ENCODE measurements at regions not wholly inside any gene's neighbourhood (a gene's known extent, or its start where the extent isn't known, plus 50 kb on each side); places are given as distances from the start of the nearest gene placed in this dataset.

- CTCF ChIA-PET: no interaction called here
Measured at GRCh38 chr3:34439796-34440195, 641.4 kb downstream of the PDCD6IP start.

GRCh38 chr3:34444137-34444536 is 645.7 kb downstream of the PDCD6IP start:
- DNase-seq: no peak
- H3K9me3 ChIP-seq (ENCODE audit: control extremely low read depth in 1 of 5, control insufficient read depth in 4 of 5, insufficient read depth in 2 of 5, low read depth in 1 of 5, low read length in 4 of 5): peaks cover 0 to 19% (median 3%) of the 10 kb centered on the region in 5 experiments
- no peaks in the 10 kb centered on the region for H3K36me3 ChIP-seq (ENCODE audit: control insufficient read depth in 4 of 4, insufficient read depth in 4 of 4, low read length in 3 of 4)
- no peak overlapping the region for H3K27ac ChIP-seq (ENCODE audit: insufficient read depth in 1 of 2, low read depth in 1 of 2, low read length in 2 of 2, poor library complexity in 1 of 2, severe bottlenecking in 2 of 2)
- CTCF ChIA-PET: interaction anchor here (0.6 kb wide), 1 partner anchor 13 kb away, joined by 3 read pairs; no protein-coding TSS in a partner anchor
- POLR2A ChIA-PET: no interaction called here
- no peaks in the 10 kb centered on the region for H3K27me3 ChIP-seq (replicated peaks in 2 of 5; ENCODE audit: control insufficient read depth in 4 of 5, insufficient read depth in 5 of 5, low read length in 4 of 5)
- no peak overlapping the region for H3K4me3 ChIP-seq (ENCODE audit: control insufficient read depth in 1 of 7, extremely low read depth in 1 of 7, insufficient read depth in 4 of 7, low read depth in 2 of 7, low read length in 6 of 7)
- no peaks in the 10 kb centered on the region for H3K4me1 ChIP-seq (ENCODE audit: control extremely low read depth in 1 of 4, control insufficient read depth in 4 of 4, insufficient read depth in 4 of 4, low read length in 3 of 4)

More at GRCh38 chr3:34439796-34440195, 641.4 kb downstream of the PDCD6IP start:
- Histone ChIP-seq H3K9me3 (ENCODE audit: control extremely low read depth in 1 of 5, control insufficient read depth in 4 of 5, insufficient read depth in 2 of 5, low read depth in 1 of 5, low read length in 4 of 5) (peaks cover 0 to 13% (median 3%) of the 10 kb centered on the region in 5 experiments), H3K4me3 (ENCODE audit: control insufficient read depth in 1 of 7, extremely low read depth in 1 of 7, insufficient read depth in 4 of 7, low read depth in 2 of 7, low read length in 6 of 7) (no peak overlapping the region), H3K27ac (ENCODE audit: insufficient read depth in 1 of 2, low read depth in 1 of 2, low read length in 2 of 2, poor library complexity in 1 of 2, severe bottlenecking in 2 of 2) (no peak overlapping the region), H3K27me3 (replicated peaks in 2 of 5; ENCODE audit: control insufficient read depth in 4 of 5, insufficient read depth in 5 of 5, low read length in 4 of 5) (no peaks in the 10 kb centered on the region), H3K36me3 (ENCODE audit: control insufficient read depth in 4 of 4, insufficient read depth in 4 of 4, low read length in 3 of 4) (no peaks in the 10 kb centered on the region), H3K4me1 (ENCODE audit: control extremely low read depth in 1 of 4, control insufficient read depth in 4 of 4, insufficient read depth in 4 of 4, low read length in 3 of 4) (no peaks in the 10 kb centered on the region)
- no peak for DNase-seq
- POLR2A ChIA-PET: no interaction called here
- WGBS (ENCODE audit: insufficient coverage): 90% methylated on average over 2 of the region's 2 CpGs

GRCh38 chr3:34449305-34449704 is 650.9 kb downstream of the PDCD6IP start:
- H3K4me1 ChIP-seq (ENCODE audit: control extremely low read depth in 1 of 4, control insufficient read depth in 4 of 4, insufficient read depth in 4 of 4, low read length in 3 of 4): no peaks in the 10 kb centered on the region
- 83% methylated on average over 2 of the region's 3 CpGs for WGBS (ENCODE audit: insufficient coverage)
- H3K27ac ChIP-seq (ENCODE audit: insufficient read depth in 1 of 2, low read depth in 1 of 2, low read length in 2 of 2, poor library complexity in 1 of 2, severe bottlenecking in 2 of 2): no peak overlapping the region
- H3K36me3 ChIP-seq (ENCODE audit: control insufficient read depth in 4 of 4, insufficient read depth in 4 of 4, low read length in 3 of 4): no peaks in the 10 kb centered on the region
- CTCF ChIA-PET: no interaction called here
- H3K9me3 ChIP-seq (ENCODE audit: control extremely low read depth in 1 of 5, control insufficient read depth in 4 of 5, insufficient read depth in 2 of 5, low read depth in 1 of 5, low read length in 4 of 5): peaks cover 0 to 7% (median 0%) of the 10 kb centered on the region in 5 experiments
- peak in 1 of 3 donors; percentile 3 for DNase-seq
- H3K4me3 ChIP-seq (ENCODE audit: control insufficient read depth in 1 of 7, extremely low read depth in 1 of 7, insufficient read depth in 4 of 7, low read depth in 2 of 7, low read length in 6 of 7): no peak overlapping the region
- POLR2A ChIA-PET: no interaction called here
- no peaks in the 10 kb centered on the region for H3K27me3 ChIP-seq (replicated peaks in 2 of 5; ENCODE audit: control insufficient read depth in 4 of 5, insufficient read depth in 5 of 5, low read length in 4 of 5)

GRCh38 chr3:34463414-34463813 is 665.0 kb downstream of the PDCD6IP start:
- DNase-seq: no peak
- CTCF ChIA-PET: no interaction called here

GRCh38 chr3:34464646-34465045 is 666.2 kb downstream of the PDCD6IP start:
- ChIA-PET CTCF (no interaction called here), POLR2A (no interaction called here)
- H3K36me3 ChIP-seq (ENCODE audit: control insufficient read depth in 4 of 4, insufficient read depth in 4 of 4, low read length in 3 of 4): no peaks in the 10 kb centered on the region
- no peaks in the 10 kb centered on the region for H3K4me1 ChIP-seq (ENCODE audit: control extremely low read depth in 1 of 4, control insufficient read depth in 4 of 4, insufficient read depth in 4 of 4, low read length in 3 of 4)
- H3K4me3 ChIP-seq (ENCODE audit: control insufficient read depth in 1 of 7, extremely low read depth in 1 of 7, insufficient read depth in 4 of 7, low read depth in 2 of 7, low read length in 6 of 7): no peak overlapping the region
- H3K27me3 ChIP-seq (replicated peaks in 2 of 5; ENCODE audit: control insufficient read depth in 4 of 5, insufficient read depth in 5 of 5, low read length in 4 of 5): no peaks in the 10 kb centered on the region
- peaks cover 0 to 15% (median 6%) of the 10 kb centered on the region in 5 experiments for H3K9me3 ChIP-seq (ENCODE audit: control extremely low read depth in 1 of 5, control insufficient read depth in 4 of 5, insufficient read depth in 2 of 5, low read depth in 1 of 5, low read length in 4 of 5)
- 100% methylated on average over 1 of the region's 4 CpGs for WGBS (ENCODE audit: insufficient coverage)
- DNase-seq: no peak
- no peak overlapping the region for H3K27ac ChIP-seq (ENCODE audit: insufficient read depth in 1 of 2, low read depth in 1 of 2, low read length in 2 of 2, poor library complexity in 1 of 2, severe bottlenecking in 2 of 2)

More at GRCh38 chr3:34463414-34463813, 665.0 kb downstream of the PDCD6IP start:
- Histone ChIP-seq H3K27me3 (replicated peaks in 2 of 5; ENCODE audit: control insufficient read depth in 4 of 5, insufficient read depth in 5 of 5, low read length in 4 of 5) (no peaks in the 10 kb centered on the region), H3K4me3 (ENCODE audit: control insufficient read depth in 1 of 7, extremely low read depth in 1 of 7, insufficient read depth in 4 of 7, low read depth in 2 of 7, low read length in 6 of 7) (no peak overlapping the region), H3K4me1 (ENCODE audit: control extremely low read depth in 1 of 4, control insufficient read depth in 4 of 4, insufficient read depth in 4 of 4, low read length in 3 of 4) (no peaks in the 10 kb centered on the region), H3K27ac (ENCODE audit: insufficient read depth in 1 of 2, low read depth in 1 of 2, low read length in 2 of 2, poor library complexity in 1 of 2, severe bottlenecking in 2 of 2) (no peak overlapping the region), H3K36me3 (ENCODE audit: control insufficient read depth in 4 of 4, insufficient read depth in 4 of 4, low read length in 3 of 4) (no peaks in the 10 kb centered on the region), H3K9me3 (ENCODE audit: control extremely low read depth in 1 of 5, control insufficient read depth in 4 of 5, insufficient read depth in 2 of 5, low read depth in 1 of 5, low read length in 4 of 5) (peaks cover 5 to 21% (median 6%) of the 10 kb centered on the region in 5 experiments)
- 100% methylated on average over 1 of the region's 1 CpG for WGBS (ENCODE audit: insufficient coverage)
- POLR2A ChIA-PET: no interaction called here

- no peaks in the 10 kb centered on the region for H3K36me3 ChIP-seq (ENCODE audit: control insufficient read depth in 4 of 4, insufficient read depth in 4 of 4, low read length in 3 of 4)
- H3K4me1 ChIP-seq (ENCODE audit: control extremely low read depth in 1 of 4, control insufficient read depth in 4 of 4, insufficient read depth in 4 of 4, low read length in 3 of 4): no peaks in the 10 kb centered on the region
- WGBS (ENCODE audit: insufficient coverage): 91% methylated on average over 3 of the region's 3 CpGs
- no peak overlapping the region for H3K4me3 ChIP-seq (ENCODE audit: control insufficient read depth in 1 of 7, extremely low read depth in 1 of 7, insufficient read depth in 4 of 7, low read depth in 2 of 7, low read length in 6 of 7)
- ChIA-PET CTCF (no interaction called here), POLR2A (interaction anchor here (0.7 kb wide), 1 partner anchor 175 kb away, joined by 3 read pairs; no protein-coding TSS in a partner anchor)
- H3K27ac ChIP-seq (ENCODE audit: insufficient read depth in 1 of 2, low read depth in 1 of 2, low read length in 2 of 2, poor library complexity in 1 of 2, severe bottlenecking in 2 of 2): no peak overlapping the region
- H3K9me3 ChIP-seq (ENCODE audit: control extremely low read depth in 1 of 5, control insufficient read depth in 4 of 5, insufficient read depth in 2 of 5, low read depth in 1 of 5, low read length in 4 of 5): peaks cover 0 to 2% (median 0%) of the 10 kb centered on the region in 5 experiments
- no peak for DNase-seq
- H3K27me3 ChIP-seq (replicated peaks in 2 of 5; ENCODE audit: control insufficient read depth in 4 of 5, insufficient read depth in 5 of 5, low read length in 4 of 5): no peaks in the 10 kb centered on the region
Measured at GRCh38 chr3:34475851-34476250, 677.4 kb downstream of the PDCD6IP start.

- peak; percentile 3 to 64 (median 37) for DNase-seq
- peak overlapping the region in 2 of 7 experiments; percentile 44 to 62 for H3K4me3 ChIP-seq (ENCODE audit: control insufficient read depth in 1 of 7, extremely low read depth in 1 of 7, insufficient read depth in 4 of 7, low read depth in 2 of 7, low read length in 6 of 7)
- H3K27ac ChIP-seq (ENCODE audit: insufficient read depth in 1 of 2, low read depth in 1 of 2, low read length in 2 of 2, poor library complexity in 1 of 2, severe bottlenecking in 2 of 2): no peak overlapping the region
- CTCF ChIA-PET: no interaction called here
- H3K36me3 ChIP-seq (ENCODE audit: control insufficient read depth in 4 of 4, insufficient read depth in 4 of 4, low read length in 3 of 4): no peaks in the 10 kb centered on the region
- no peaks in the 10 kb centered on the region for H3K27me3 ChIP-seq (replicated peaks in 2 of 5; ENCODE audit: control insufficient read depth in 4 of 5, insufficient read depth in 5 of 5, low read length in 4 of 5)
- POLR2A ChIA-PET: no interaction called here
- peaks cover 0 to 2% (median 0%) of the 10 kb centered on the region in 4 experiments for H3K4me1 ChIP-seq (ENCODE audit: control extremely low read depth in 1 of 4, control insufficient read depth in 4 of 4, insufficient read depth in 4 of 4, low read length in 3 of 4)
- no peaks in the 10 kb centered on the region for H3K9me3 ChIP-seq (ENCODE audit: control extremely low read depth in 1 of 5, control insufficient read depth in 4 of 5, insufficient read depth in 2 of 5, low read depth in 1 of 5, low read length in 4 of 5)
- WGBS (ENCODE audit: insufficient coverage): no CpG with 5 or more reads among the region's 1 CpG
Measured at GRCh38 chr3:34483311-34483887, 685.0 kb downstream of the PDCD6IP start.
